NCI-H510A (cell line): ENCODE measurements at regions not wholly inside any gene's neighbourhood (a gene's known extent, or its start where the extent isn't known, plus 50 kb on each side); places are given as distances from the start of the nearest gene placed in this dataset.
A peak's percentile ranks its signal among the peaks of the same experiment; 100 is the strongest.
"Not testable (repeated sequence)": the region's sequence is repeated elsewhere in the genome, so short reads cannot be mapped to it uniquely, and the experiment has no call there.

Experiments used
- DNase-seq: peaks from one replicate; lab custom pipeline; 2025; lab: John Stamatoyannopoulos, UW

GRCh38 chr1:148357037-148357436 is 126.1 kb downstream of the PPIAL4G start:
- DNase-seq = no peak

DNA sequence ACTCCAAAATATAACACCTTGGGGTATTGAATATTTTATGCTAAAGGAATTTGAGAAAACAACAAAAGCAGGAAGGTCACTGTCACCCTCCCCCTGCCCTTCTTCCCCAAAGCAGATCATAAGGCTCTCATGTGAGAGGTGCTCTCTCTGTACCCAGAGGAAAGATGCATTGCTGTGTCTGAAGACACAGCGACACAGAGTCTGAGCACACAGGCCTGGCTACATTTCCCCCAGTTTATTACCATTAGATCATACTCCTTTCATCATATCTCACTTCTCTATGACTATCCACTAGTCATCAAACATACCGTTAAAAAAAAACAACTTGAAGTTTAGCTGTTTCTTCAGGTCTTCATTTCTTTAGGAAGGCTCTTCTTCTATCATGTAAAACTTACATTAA is 127.1 kb downstream of the PPIAL4G start:
- no peak for DNase-seq

GRCh38 chr1:148354913-148355308 is 128.2 kb downstream of the PPIAL4G start:
- no peak for DNase-seq

DNA sequence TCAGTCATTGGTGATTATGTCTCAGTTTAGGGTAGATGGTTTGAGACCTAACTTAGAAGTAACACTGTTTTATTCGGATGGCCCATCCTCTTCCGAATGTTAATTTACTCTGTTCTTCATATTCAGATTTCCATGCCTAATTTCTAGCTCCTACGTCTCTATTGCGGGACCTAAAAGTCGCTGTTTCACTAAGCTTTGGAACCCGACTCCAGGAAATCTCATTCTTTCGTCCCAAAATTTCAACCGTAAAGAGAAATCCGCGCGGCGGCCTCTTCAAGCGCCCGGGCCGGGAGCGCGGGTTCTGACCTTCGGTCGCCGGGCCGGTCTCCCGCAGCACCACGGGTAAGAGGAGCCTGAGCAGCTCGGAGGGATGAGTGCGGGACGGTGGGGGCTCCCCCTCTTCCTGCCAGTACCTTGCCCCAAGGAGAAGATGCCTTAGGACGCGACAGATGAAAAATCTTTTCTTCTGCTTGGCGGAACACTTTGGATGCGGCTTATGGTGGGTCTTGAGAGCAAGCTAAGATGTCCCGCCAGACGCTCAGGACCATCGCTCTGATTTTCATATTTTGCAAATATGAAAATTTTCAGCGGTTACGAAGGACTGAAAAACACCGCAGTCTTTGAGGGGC is 128.7 kb downstream of the PPIAL4G start:
- no peak for DNase-seq

GRCh38 chr1:148353461-148354283 is 129.4 kb downstream of the PPIAL4G start:
- DNase-seq = no peak

- DNase-seq = no peak
Measured at GRCh38 chr1:148352470-148353053, 130.5 kb downstream of the PPIAL4G start.

GRCh38 chr1:148347781-148348180 is 135.3 kb downstream of the PPIAL4G start:
- DNase-seq = no peak

DNA sequence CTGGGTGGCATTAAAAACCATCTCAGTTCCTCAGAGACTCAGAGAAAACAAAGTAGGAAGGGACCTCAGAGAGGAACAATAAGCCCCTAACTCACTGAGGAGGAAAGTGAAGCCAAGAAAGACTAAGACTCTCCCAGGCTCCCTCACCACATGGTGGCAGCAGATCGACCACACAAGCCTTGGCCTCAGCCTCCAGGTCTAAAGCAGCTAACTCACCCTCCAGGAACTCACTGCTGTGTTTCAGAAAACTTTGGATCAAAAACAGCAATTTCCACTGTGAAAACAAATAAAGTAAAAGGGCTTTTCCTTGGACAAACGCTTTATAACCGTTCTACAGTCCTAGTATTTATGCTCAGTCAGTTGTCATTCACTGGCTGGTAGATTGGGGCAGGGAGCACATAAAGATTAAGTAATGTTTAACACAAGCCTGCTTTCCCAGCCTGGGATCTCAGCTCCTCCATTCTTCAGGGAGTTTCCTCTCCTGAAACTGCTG is 137.4 kb downstream of the PPIAL4G start:
- not testable (repeated sequence) for DNase-seq

GRCh38 chr1:148344651-148345050 is 138.5 kb downstream of the PPIAL4G start:
- not testable (repeated sequence) for DNase-seq

DNA sequence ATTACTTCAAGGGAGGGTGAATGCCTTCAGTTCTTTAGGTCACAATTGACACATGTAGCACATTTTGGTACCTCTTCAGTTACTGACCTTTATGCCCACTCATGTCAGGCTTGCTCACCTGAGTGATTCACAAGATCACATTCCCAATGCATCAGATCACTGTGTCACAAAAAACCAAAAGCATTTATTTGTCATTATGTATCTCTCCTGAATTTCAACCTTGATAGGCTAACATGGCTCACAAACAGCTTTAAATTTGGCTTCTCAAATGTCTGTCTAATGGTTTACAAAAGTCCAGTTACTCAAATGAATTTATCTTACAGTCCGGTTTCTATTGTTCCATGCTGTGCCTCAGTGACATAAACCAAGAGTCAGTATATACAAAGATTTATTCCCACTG is 141.4 kb downstream of the PPIAL4G start:
- DNase-seq = not testable (repeated sequence)

DNA sequence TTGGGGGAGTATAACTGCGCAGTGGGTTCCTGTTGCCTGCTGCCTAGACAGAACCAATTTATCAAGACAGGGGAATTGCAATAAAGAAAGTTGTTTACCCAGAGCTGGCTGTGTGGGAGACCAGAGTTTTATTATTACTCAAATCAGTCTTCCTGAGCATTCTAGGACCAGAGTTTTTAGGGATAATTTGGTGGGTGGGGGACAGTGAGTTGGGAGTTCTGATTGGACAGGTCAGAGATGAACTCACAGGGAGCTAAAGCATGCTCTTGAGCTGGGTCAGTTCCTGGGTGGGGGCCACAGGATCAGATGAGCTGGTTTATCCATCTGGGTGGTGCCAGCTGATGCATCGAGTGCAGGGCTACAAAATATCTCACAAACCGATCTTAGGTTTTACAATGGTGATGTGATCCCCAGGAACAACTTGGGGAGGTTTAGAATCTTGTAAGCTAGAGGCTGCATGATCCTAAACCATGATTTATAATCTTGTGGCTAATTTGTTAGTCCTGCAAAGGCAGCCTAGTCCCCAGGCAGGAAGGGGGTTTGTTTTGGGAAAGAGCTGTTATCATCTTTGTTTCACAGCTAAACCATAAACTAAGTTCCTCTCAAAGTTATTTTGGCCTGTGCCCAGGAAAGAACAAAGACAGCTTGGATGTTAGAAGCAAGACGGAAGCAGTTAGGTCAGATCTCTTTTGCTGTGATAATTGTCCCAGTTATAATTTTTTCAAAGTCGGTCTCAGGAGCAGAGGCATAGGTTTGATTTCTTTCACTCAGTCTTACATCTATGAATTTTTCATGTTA is 146.8 kb downstream of the PPIAL4G start:
- DNase-seq = not testable (repeated sequence)

DNA sequence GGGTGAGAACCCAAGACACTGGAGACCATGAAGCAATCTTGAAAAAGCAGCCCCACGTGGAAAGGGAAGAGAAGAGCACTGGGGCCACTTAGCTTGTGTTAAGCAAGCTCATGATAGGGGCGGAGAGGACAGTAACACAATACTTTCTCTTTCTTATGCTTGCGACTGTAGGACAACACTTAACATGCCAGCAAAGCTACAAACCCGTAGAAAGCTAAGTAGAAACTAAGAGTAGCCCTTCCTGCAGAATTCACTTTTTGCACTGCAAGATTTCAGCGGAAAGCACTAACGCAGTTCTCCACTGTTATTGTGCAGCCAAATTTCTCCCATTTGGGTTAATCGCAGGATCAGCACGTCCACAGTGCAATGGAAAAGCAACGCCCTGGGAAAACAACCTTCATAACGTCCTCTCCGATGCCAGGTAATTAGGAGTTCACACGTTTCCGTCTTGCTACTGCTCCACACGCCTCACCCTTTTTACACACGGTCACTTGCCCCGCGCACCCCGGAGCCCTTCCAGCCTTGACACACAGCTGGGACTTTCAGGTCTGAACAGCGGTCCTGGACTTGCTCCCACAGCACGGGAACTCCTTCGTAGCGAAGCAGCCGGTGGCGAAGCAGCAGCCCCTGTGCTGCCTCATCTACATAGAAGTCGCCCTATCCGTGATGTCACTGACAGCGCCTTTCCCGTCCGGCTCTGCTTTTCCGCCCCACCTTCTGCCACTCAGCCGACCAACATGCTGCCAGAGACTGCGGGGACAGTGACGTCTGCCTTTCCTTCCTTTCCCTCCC is 148.6 kb downstream of the PPIAL4G start:
- peak; percentile 74 for DNase-seq

DNA sequence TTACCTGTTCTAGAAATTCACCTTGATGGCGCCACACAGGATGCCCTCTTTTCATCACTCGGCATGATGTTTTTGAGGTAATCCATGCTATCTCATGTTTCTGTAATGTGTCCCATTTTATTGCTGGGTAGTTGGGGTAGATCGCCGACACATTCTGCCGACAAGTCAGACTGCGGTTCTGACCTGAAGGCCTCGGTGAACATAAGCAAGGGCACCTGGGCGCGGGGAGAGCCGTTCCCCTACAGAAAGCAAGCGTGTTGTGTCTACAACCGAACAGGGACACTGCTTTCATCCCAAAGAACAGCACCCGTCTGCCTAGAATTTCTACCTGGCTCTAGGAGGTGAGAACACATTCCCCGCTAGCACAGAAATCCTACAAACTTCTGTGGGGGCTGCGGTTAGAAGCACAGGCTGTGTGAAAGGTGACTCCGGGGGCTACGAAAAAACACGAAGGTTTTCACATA is 149.2 kb downstream of the PPIAL4G start:
- DNase-seq = no peak

DNA sequence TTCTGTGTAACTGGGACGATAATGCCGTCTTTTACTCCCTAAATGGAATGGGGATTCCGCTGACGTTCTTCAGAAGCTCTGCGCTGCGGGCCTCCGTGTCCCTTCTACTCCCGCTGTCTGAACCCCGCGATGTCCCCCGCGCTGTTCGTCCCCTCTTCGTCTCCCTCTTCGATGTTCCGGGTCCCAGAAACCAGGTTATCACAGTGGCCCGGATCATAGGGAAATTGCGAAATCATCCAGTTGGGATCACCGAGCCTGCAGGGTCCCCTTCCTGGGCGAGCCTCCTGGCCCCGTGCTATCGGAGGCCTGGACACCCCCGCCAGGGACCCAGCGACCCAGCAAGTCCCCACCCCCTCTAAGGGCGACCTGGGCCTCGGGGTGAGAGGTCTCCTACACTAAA is 154.2 kb downstream of the PPIAL4G start:
- no peak for DNase-seq

DNA sequence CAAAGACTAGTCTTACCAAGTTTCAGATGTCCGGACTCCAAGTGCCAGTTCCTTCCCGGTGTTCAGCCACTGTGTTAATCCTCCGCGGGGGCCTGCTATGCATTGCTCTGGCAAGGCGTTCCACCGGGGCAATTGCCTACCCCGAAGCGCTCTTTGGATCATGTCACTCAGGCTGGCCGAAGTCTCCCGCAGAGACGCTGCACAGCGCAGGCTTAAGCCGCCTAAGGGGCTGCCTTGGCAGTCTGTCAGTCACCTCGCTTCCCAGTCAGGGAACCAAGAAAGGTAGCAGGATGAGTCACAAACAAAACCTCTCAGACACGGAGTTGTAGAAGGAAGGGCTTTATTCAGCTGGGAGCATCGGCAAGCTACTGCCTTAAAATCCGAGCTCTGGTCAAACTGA is 158.1 kb downstream of the PPIAL4G start:
- not testable (repeated sequence) for DNase-seq

GRCh38 chr1:148324465-148324864 is 158.6 kb downstream of the PPIAL4G start:
- not testable (repeated sequence) for DNase-seq

DNA sequence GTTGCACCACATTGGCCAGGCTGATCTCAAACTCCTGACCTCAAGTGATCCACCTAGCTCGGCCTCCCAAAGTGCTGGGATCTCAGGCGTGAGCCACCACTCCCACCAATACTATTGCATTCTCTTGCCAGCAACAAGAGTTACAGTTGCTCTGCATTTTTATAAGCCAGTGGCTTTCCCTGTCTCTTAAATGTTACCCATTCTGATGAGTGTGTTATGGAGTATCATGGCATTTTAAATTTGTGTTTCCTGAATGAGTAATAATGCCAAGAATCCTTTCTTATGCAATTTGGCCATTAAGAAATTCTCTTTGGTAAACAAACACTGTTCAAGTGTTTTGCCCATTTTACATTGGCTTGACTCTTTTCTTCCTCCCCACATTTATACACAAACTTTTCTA is 163.0 kb downstream of the PPIAL4G start:
- not testable (repeated sequence) for DNase-seq

GRCh38 chr1:148318904-148319242 is 164.2 kb downstream of the PPIAL4G start:
- no peak for DNase-seq

GRCh38 chr1:148318123-148318903 is 164.8 kb downstream of the PPIAL4G start:
- no peak for DNase-seq

- no peak for DNase-seq
Measured at GRCh38 chr1:148317288-148317985, 165.4 kb upstream of the NBPF11 start.
